ENCODE measurements at regions not wholly inside any gene's neighbourhood (a gene's known extent, or its start where the extent isn't known, plus 50 kb on each side); places are given as distances from the start of the nearest gene placed in this dataset.

- H3K14ac ChIP-seq (replicated peaks; ENCODE audit: low read depth, low read length), result no peak overlapping the region
- no peaks in the 10 kb centered on the region for H3K9me1 ChIP-seq (ENCODE audit: insufficient read depth, low read length)
- no peak overlapping the region for H3K56ac ChIP-seq (ENCODE audit: extremely low read depth, insufficient read depth, low read length)
- H3K4ac ChIP-seq (ENCODE audit: low read depth, low read length), result no peak overlapping the region
- no peak overlapping the region for H2BK20ac ChIP-seq (ENCODE audit: low read depth, low read length)
- no peak for TF ChIP-seq RCOR1 (IDR thresholded peaks at IDR 0.05; ENCODE audit: insufficient replicate concordance, low read length)
- no peak for TF ChIP-seq MXI1 (IDR thresholded peaks at IDR 0.05; ENCODE audit: borderline replicate concordance, low read depth, low read length)
- TF ChIP-seq ELK1 (IDR thresholded peaks at IDR 0.05; ENCODE audit: borderline replicate concordance, low read depth, low read length), result no peak
- H2AFZ ChIP-seq (replicated peaks; ENCODE audit: low read length, poor library complexity), result no peak overlapping the region
- 57% methylated on average over 1 of the region's 9 CpGs; no CpG with 5 or more reads in 1 of the 2 experiments for WGBS, 2 experiments (ENCODE audit: extremely low coverage in 2 of 2, insufficient read length in 1 of 2)
- no peaks in the 10 kb centered on the region for H4K20me1 ChIP-seq (ENCODE audit: insufficient read depth, low read length)
- H2AK9ac ChIP-seq (replicated peaks; ENCODE audit: low read depth, low read length, poor library complexity), result no peak overlapping the region
- BruUV-seq (replicated peaks), result no TSS peak
- no peak overlapping the region for H2BK5ac ChIP-seq (ENCODE audit: low read depth, low read length, poor library complexity, severe bottlenecking)
- ATAC-seq (ENCODE audit: low read depth) (no peak), DNase-seq (no peak)
- H2BK15ac ChIP-seq (ENCODE audit: low read depth, low read length), result no peak overlapping the region
- H2BK120ac ChIP-seq (ENCODE audit: low read depth, low read length), result no peak overlapping the region
- H3K79me1 ChIP-seq (ENCODE audit: low read depth in 1 of 2, low read length in 2 of 2), result no peaks in the 10 kb centered on the region
- H3K4me2 ChIP-seq (ENCODE audit: low read depth, low read length), result no peak overlapping the region
- H3K27ac ChIP-seq (ENCODE audit: insufficient read depth, low read length), result no peak overlapping the region
- peaks cover 12% of the 10 kb centered on the region for H3K9me3 ChIP-seq (ENCODE audit: control insufficient read depth, insufficient read depth, low read length)
- no peak overlapping the region for H4K91ac ChIP-seq (ENCODE audit: insufficient read depth, low read depth, low read length)
- no peaks in the 10 kb centered on the region for H3K27me3 ChIP-seq (ENCODE audit: control insufficient read depth, insufficient read depth, low read length)
- no peak overlapping the region for H3K23ac ChIP-seq (ENCODE audit: low read depth, low read length)
- CTCF ChIA-PET, result no interaction called here
- no peak overlapping the region for H3K4me3 ChIP-seq (ENCODE audit: insufficient read depth, low read depth, low read length)
- no peaks in the 10 kb centered on the region for H3K4me1 ChIP-seq (ENCODE audit: control insufficient read depth, insufficient read depth, low read length)
- H4K5ac ChIP-seq (ENCODE audit: low read depth, low read length), result no peak overlapping the region
- no peak overlapping the region for H2AK5ac ChIP-seq (ENCODE audit: low read depth, low read length)
- H3K9ac ChIP-seq (ENCODE audit: low read depth, low read length), result no peak overlapping the region
- dilution Hi-C loops (cut with HindIII; ENCODE audit: low sequenced_read_pairs, unreplicated experiment), result no loop called here
- H3K36me3 ChIP-seq (ENCODE audit: control insufficient read depth, insufficient read depth, low read length), result no peaks in the 10 kb centered on the region
- POLR2A ChIA-PET (ENCODE audit: unreplicated experiment), result no interaction called here
- in situ Hi-C loops (cut with MboI; ENCODE audit: low sequenced_read_pairs), result no loop called here
- intact Hi-C loops (cut with micrococcal nuclease), result no loop called here
- H3K18ac ChIP-seq (ENCODE audit: low read depth, low read length), result no peak overlapping the region
- no peak overlapping the region for H4K8ac ChIP-seq (ENCODE audit: low read depth in 2 of 2, low read length in 2 of 2)
These were observed 498.0 kb downstream of the VRK1 start for GRCh38 chr14:97295108-97295710.

Measured in IMR-90 (cell line).